ENCODE measurements at regions not wholly inside any gene's neighbourhood (a gene's known extent, or its start where the extent isn't known, plus 50 kb on each side); places are given as distances from the start of the nearest gene placed in this dataset.
"Not testable (repeated sequence)": the region's sequence is repeated elsewhere in the genome, so short reads cannot be mapped to it uniquely, and the experiment has no call there.

- not testable (repeated sequence) for DNase-seq (ENCODE audit: low spot score in 2 of 2); H3K27me3 Mint-ChIP-seq; H3K4me3 Mint-ChIP-seq; H3K4me1 Mint-ChIP-seq; ATAC-seq (replicated peaks; ENCODE audit: extremely low read depth, poor library complexity, severe bottlenecking); H3K9me3 Mint-ChIP-seq; H3K27ac Mint-ChIP-seq (ENCODE audit: low read depth); H3K36me3 Mint-ChIP-seq (ENCODE audit: insufficient read depth)
Measured at GRCh38 chr12:74269355-74269754, 268.3 kb upstream of the ATXN7L3B start.

GRCh38 chr12:74280156-74280655 is 257.4 kb upstream of the ATXN7L3B start:
- Mint-ChIP-seq H3K9me3 (peaks cover 5% of the 10 kb centered on the region), H3K27me3 (no peaks in the 10 kb centered on the region), H3K4me1 (no peaks in the 10 kb centered on the region), H3K4me3 (no peak overlapping the region), H3K27ac (ENCODE audit: low read depth) (no peak overlapping the region), H3K36me3 (ENCODE audit: insufficient read depth) (no peaks in the 10 kb centered on the region)
- DNase-seq (ENCODE audit: low spot score in 2 of 2) (no peak), ATAC-seq (replicated peaks; ENCODE audit: extremely low read depth, poor library complexity, severe bottlenecking) (no peak)

- H3K36me3 Mint-ChIP-seq (ENCODE audit: insufficient read depth); H3K4me3 Mint-ChIP-seq; ATAC-seq (replicated peaks; ENCODE audit: extremely low read depth, poor library complexity, severe bottlenecking); H3K27me3 Mint-ChIP-seq; H3K9me3 Mint-ChIP-seq; DNase-seq (ENCODE audit: low spot score in 2 of 2); H3K27ac Mint-ChIP-seq (ENCODE audit: low read depth); H3K4me1 Mint-ChIP-seq: not testable (repeated sequence)
Measured at GRCh38 chr12:74281401-74282180, 256.0 kb upstream of the ATXN7L3B start.

GRCh38 chr12:74283646-74284045 is 254.0 kb upstream of the ATXN7L3B start:
- no peak overlapping the region for H3K4me3 Mint-ChIP-seq
- ATAC-seq (replicated peaks; ENCODE audit: extremely low read depth, poor library complexity, severe bottlenecking): no peak
- H3K4me1 Mint-ChIP-seq: no peaks in the 10 kb centered on the region
- H3K9me3 Mint-ChIP-seq: no peaks in the 10 kb centered on the region
- H3K36me3 Mint-ChIP-seq (ENCODE audit: insufficient read depth): no peaks in the 10 kb centered on the region
- no peak for DNase-seq (ENCODE audit: low spot score in 2 of 2)
- H3K27me3 Mint-ChIP-seq: no peaks in the 10 kb centered on the region
- no peak overlapping the region for H3K27ac Mint-ChIP-seq (ENCODE audit: low read depth)

- DNase-seq (ENCODE audit: low spot score in 2 of 2) (no peak), ATAC-seq (replicated peaks; ENCODE audit: extremely low read depth, poor library complexity, severe bottlenecking) (no peak)
- H3K4me1 Mint-ChIP-seq: no peaks in the 10 kb centered on the region
- no peaks in the 10 kb centered on the region for H3K27me3 Mint-ChIP-seq
- H3K9me3 Mint-ChIP-seq: no peaks in the 10 kb centered on the region
- H3K4me3 Mint-ChIP-seq: no peak overlapping the region
- H3K27ac Mint-ChIP-seq (ENCODE audit: low read depth): no peak overlapping the region
- no peaks in the 10 kb centered on the region for H3K36me3 Mint-ChIP-seq (ENCODE audit: insufficient read depth)
Measured at GRCh38 chr12:74285773-74286172, 251.9 kb upstream of the ATXN7L3B start.

- Mint-ChIP-seq H3K4me1 (no peaks in the 10 kb centered on the region), H3K36me3 (ENCODE audit: insufficient read depth) (no peaks in the 10 kb centered on the region), H3K27me3 (no peaks in the 10 kb centered on the region), H3K4me3 (no peak overlapping the region), H3K9me3 (no peaks in the 10 kb centered on the region), H3K27ac (ENCODE audit: low read depth) (no peak overlapping the region)
- ATAC-seq (replicated peaks; ENCODE audit: extremely low read depth, poor library complexity, severe bottlenecking) (no peak), DNase-seq (ENCODE audit: low spot score in 2 of 2) (no peak)
Measured at GRCh38 chr12:74286254-74286653, 251.4 kb upstream of the ATXN7L3B start.

GRCh38 chr12:74292351-74293194 is 245.1 kb upstream of the ATXN7L3B start:
- DNase-seq (ENCODE audit: low spot score in 2 of 2): no peak
- H3K36me3 Mint-ChIP-seq (ENCODE audit: insufficient read depth): no peaks in the 10 kb centered on the region

GRCh38 chr12:74293689-74294131 is 243.9 kb upstream of the ATXN7L3B start:
- no peak for DNase-seq (ENCODE audit: low spot score in 2 of 2)
- Mint-ChIP-seq H3K4me3 (no peak overlapping the region), H3K9me3 (no peaks in the 10 kb centered on the region), H3K27ac (ENCODE audit: low read depth) (no peak overlapping the region), H3K36me3 (ENCODE audit: insufficient read depth) (no peaks in the 10 kb centered on the region), H3K4me1 (no peaks in the 10 kb centered on the region), H3K27me3 (no peaks in the 10 kb centered on the region)
- no peak for ATAC-seq (replicated peaks; ENCODE audit: extremely low read depth, poor library complexity, severe bottlenecking)

More at GRCh38 chr12:74292351-74293194, 245.1 kb upstream of the ATXN7L3B start:
- no peaks in the 10 kb centered on the region for H3K4me1 Mint-ChIP-seq
- no peak overlapping the region for H3K4me3 Mint-ChIP-seq
- H3K27me3 Mint-ChIP-seq: no peaks in the 10 kb centered on the region
- ATAC-seq (replicated peaks; ENCODE audit: extremely low read depth, poor library complexity, severe bottlenecking): peak; percentile 14
- no peak overlapping the region for H3K27ac Mint-ChIP-seq (ENCODE audit: low read depth)
- no peaks in the 10 kb centered on the region for H3K9me3 Mint-ChIP-seq

DNA sequence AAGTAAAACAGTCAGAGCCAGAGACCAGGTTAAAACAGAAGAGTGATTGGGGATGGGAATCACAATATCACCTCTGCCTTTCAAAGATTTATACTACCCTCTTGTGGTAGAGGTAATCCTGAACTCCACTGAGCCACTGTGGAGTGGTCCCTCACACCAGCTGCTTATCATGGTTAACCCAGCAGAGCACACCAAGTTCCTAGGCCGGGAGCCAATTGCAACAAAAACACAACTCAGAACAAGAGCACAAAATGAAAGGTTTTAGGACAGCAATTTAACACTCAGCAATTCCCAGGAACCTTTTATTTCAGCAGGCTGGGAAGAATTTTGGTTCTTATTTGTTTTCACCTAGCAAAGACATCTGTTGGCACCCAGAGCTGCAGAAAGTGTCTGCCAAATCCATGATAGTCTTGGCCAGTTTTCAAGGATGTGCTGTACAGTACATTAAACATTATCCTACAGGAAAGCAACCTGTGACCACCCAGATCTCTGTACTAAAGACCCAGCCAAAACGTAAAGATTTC is 220.5 kb upstream of the ATXN7L3B start:
- no peak overlapping the region for H3K27ac Mint-ChIP-seq (ENCODE audit: low read depth)
- H3K36me3 Mint-ChIP-seq (ENCODE audit: insufficient read depth): no peaks in the 10 kb centered on the region
- H3K9me3 Mint-ChIP-seq: no peaks in the 10 kb centered on the region
- H3K4me1 Mint-ChIP-seq: no peaks in the 10 kb centered on the region
- DNase-seq (ENCODE audit: low spot score in 2 of 2): no peak
- no peaks in the 10 kb centered on the region for H3K27me3 Mint-ChIP-seq
- ATAC-seq (replicated peaks; ENCODE audit: extremely low read depth, poor library complexity, severe bottlenecking): no peak
- H3K4me3 Mint-ChIP-seq: no peak overlapping the region

DNA sequence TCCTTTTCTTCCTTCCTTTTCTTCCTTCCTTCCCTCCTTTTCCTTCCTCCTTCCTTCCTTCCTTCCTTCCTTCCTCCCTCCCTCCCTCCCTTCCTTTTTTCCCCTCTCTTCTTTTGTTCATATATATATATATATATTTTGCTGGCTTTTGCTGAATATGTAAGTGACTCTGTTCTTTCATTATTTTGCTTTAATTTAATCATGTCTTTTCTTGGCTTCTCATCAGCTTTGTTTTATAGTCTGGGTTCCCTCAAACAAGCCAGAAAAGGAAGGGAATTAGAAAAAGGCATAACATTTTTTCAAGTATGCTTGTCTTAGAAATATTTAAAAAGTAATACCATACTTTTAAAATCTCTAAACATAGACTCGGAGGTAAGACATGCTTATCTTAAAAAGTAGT is 219.9 kb upstream of the ATXN7L3B start:
- Mint-ChIP-seq H3K4me3 (no peak overlapping the region), H3K9me3 (no peaks in the 10 kb centered on the region), H3K4me1 (no peaks in the 10 kb centered on the region), H3K27me3 (no peaks in the 10 kb centered on the region), H3K36me3 (ENCODE audit: insufficient read depth) (no peaks in the 10 kb centered on the region), H3K27ac (ENCODE audit: low read depth) (no peak overlapping the region)
- ATAC-seq (replicated peaks; ENCODE audit: extremely low read depth, poor library complexity, severe bottlenecking) (no peak), DNase-seq (ENCODE audit: low spot score in 2 of 2) (no peak)

DNA sequence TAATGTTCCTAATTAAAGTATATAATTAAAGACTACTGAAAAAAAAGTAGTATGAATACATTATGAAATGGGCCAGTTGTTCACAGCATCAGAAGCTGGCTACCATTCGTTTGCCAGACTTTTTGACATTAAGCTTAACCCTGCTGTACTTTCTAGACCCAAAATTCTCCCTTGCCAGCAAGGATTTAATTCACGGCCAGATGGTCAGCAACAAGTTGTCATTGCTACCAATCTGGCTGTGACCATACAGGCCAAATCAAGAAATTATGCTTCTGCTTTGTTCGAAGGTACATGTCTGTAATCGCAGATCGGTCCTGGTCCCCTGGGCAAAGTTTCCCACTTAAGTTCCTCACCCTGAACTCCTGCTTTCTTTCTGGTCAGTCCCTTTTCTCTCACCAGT is 217.7 kb upstream of the ATXN7L3B start:
- H3K36me3 Mint-ChIP-seq (ENCODE audit: insufficient read depth): no peaks in the 10 kb centered on the region

GRCh38 chr12:74321381-74321780 is 216.3 kb upstream of the ATXN7L3B start:
- ATAC-seq (replicated peaks; ENCODE audit: extremely low read depth, poor library complexity, severe bottlenecking) (no peak), DNase-seq (ENCODE audit: low spot score in 2 of 2) (no peak)
- Mint-ChIP-seq H3K4me3 (no peak overlapping the region), H3K9me3 (peaks cover 5% of the 10 kb centered on the region), H3K36me3 (ENCODE audit: insufficient read depth) (peaks cover 1% of the 10 kb centered on the region), H3K27ac (ENCODE audit: low read depth) (no peak overlapping the region), H3K27me3 (no peaks in the 10 kb centered on the region), H3K4me1 (no peaks in the 10 kb centered on the region)

More for the DNA sequence above, 217.7 kb upstream of the ATXN7L3B start:
- no peaks in the 10 kb centered on the region for H3K27me3 Mint-ChIP-seq
- no peak overlapping the region for H3K27ac Mint-ChIP-seq (ENCODE audit: low read depth)
- no peaks in the 10 kb centered on the region for H3K4me1 Mint-ChIP-seq
- DNase-seq (ENCODE audit: low spot score in 2 of 2) (no peak), ATAC-seq (replicated peaks; ENCODE audit: extremely low read depth, poor library complexity, severe bottlenecking) (no peak)
- H3K9me3 Mint-ChIP-seq: no peaks in the 10 kb centered on the region
- H3K4me3 Mint-ChIP-seq: no peak overlapping the region

All from central memory CD8-positive, alpha-beta T cell (primary cell).